GM12878 (cell line): ENCODE measurements at regions not wholly inside any gene's neighbourhood (a gene's known extent, or its start where the extent isn't known, plus 50 kb on each side); places are given as distances from the start of the nearest gene placed in this dataset.

ENCODE experiments used
- ATAC-seq: fragments of 200-7000 bp; cut with Tn5 transposase; 3 replicates; pipeline ENCODE4 v1.9.1; 2020; ENCODE audit warnings: mild to moderate bottlenecking, moderate library complexity
- BruUV-seq: library from RNA; stranded (reverse); fragments of 400-500 nt; replicated peaks from 2 replicates; lab custom pipeline; 2021; lab: Mats Ljungman, UMichigan
- CTCF ChIA-PET: fragments of 300-600 bp; sonication (Branson Sonifier 250); formaldehyde crosslinking; extraction: SDS; loops from one replicate; lab custom pipeline; 2021; ENCODE audit warnings: inconsistent platforms; lab: Yijun Ruan, JAX
- POLR2A ChIA-PET: fragments of 350-600 bp; formaldehyde crosslinking; extraction: SDS; loops from one replicate; lab custom pipeline; 2021; ENCODE audit warnings: inconsistent platforms; lab: Charles Lee
- RAD21 ChIA-PET: fragments of 300-600 bp; sonication (Branson Sonifier 250); formaldehyde crosslinking; loops from one replicate; lab custom pipeline; 2023; ENCODE audit warnings: antibody characterized with exemption; ENCODE audit not compliant: unreplicated experiment; lab: Charles Lee
- SMC1A ChIA-PET: fragments of 300-600 bp; sonication (Branson Sonifier 250); formaldehyde crosslinking; loops from one replicate; lab custom pipeline; 2023; ENCODE audit not compliant: unreplicated experiment, uncharacterized antibody; lab: Charles Lee
- DNase-seq: peaks from one replicate; pipeline ENCODE4 v3.0.0-alpha.2; 2011; ENCODE audit warnings: low read depth, low spot score
- FAIRE-seq: peaks from 3 replicates; lab custom pipeline; 2011; peaks lifted over from hg19 to GRCh38; lab: Jason Lieb, UNC
- H2AFZ ChIP-seq: 2 replicates; pipeline ENCODE4 v1.6.0; 2011; ENCODE audit warnings: low read depth, low read length, control low read depth; ENCODE audit not compliant: control insufficient read depth
- H3K27ac ChIP-seq: 2 replicates; pipeline ENCODE4 v1.5.1; 2011; ENCODE audit warnings: control low read depth; ENCODE audit not compliant: control insufficient read depth, insufficient read depth
- H3K27me3 ChIP-seq, 2 experiments: replicated peaks in 1 of 2; 2 replicates each; pipeline versions ENCODE4 v1.6.0 to v1.6.1; 2011; ENCODE audit warnings: low read length in 1 of 2; ENCODE audit not compliant: control insufficient read depth in 2 of 2, insufficient read depth in 2 of 2
- H3K36me3 ChIP-seq, 2 experiments: 2 replicates each; pipeline ENCODE4 v1.5.1; 2011; ENCODE audit warnings: low read length in 1 of 2; ENCODE audit not compliant: control insufficient read depth in 2 of 2, insufficient read depth in 2 of 2
- H3K4me1 ChIP-seq: 2 replicates; pipeline ENCODE4 v1.6.1; 2011; ENCODE audit warnings: mild to moderate bottlenecking, low read length, moderate library complexity, mixed read lengths; ENCODE audit not compliant: control insufficient read depth, insufficient read depth
- H3K4me2 ChIP-seq: 2 replicates; pipeline ENCODE4 v1.6.0; 2011; ENCODE audit warnings: control low read depth; ENCODE audit not compliant: control insufficient read depth, insufficient read depth
- H3K4me3 ChIP-seq: fragments of 200-600 bp; sonication (generic); 2 replicates; pipeline ENCODE4 v1.5.1; 2016
- H3K79me2 ChIP-seq: 2 replicates; pipeline ENCODE4 v1.6.0; 2011; ENCODE audit warnings: low read length; ENCODE audit not compliant: control insufficient read depth, insufficient read depth
- H3K9ac ChIP-seq: 2 replicates; pipeline ENCODE4 v1.8.0; 2011; ENCODE audit warnings: low read length, control low read depth, mixed read lengths; ENCODE audit not compliant: control insufficient read depth, insufficient read depth
- H3K9me3 ChIP-seq: replicated peaks from 3 replicates; pipeline ENCODE4 v1.5.1; 2011; ENCODE audit warnings: mild to moderate bottlenecking, low read length; ENCODE audit not compliant: control insufficient read depth, insufficient read depth
- H4K20me1 ChIP-seq: 2 replicates; pipeline ENCODE4 v1.6.0; 2011; ENCODE audit not compliant: control insufficient read depth, insufficient read depth
- JUND ChIP-seq: IDR thresholded peaks from 2 replicates; pipeline ENCODE4 v1.6.1; 2012; ENCODE audit warnings: low read depth, mild to moderate bottlenecking, low read length, improper control_type of control experiment, moderate library complexity
- MLLT1 ChIP-seq: fragments of 450-650 bp; IDR thresholded peaks from 2 replicates; pipeline ENCODE4 v1.6.1; 2016; ENCODE audit warnings: mild to moderate bottlenecking
- NR2F1 ChIP-seq: fragments of 450-650 bp; conservative IDR thresholded peaks from 2 replicates; pipeline ENCODE4 v1.6.1; 2017; ENCODE audit warnings: mild to moderate bottlenecking
- PBX3 ChIP-seq: IDR thresholded peaks from 2 replicates; pipeline ENCODE4 v1.6.1; 2011; ENCODE audit warnings: mild to moderate bottlenecking, low read depth, low read length, moderate library complexity; ENCODE audit not compliant: insufficient replicate concordance
- RELA ChIP-seq: fragments of 450-650 bp; IDR thresholded peaks from 2 replicates; pipeline ENCODE4 v1.8.0; 2014; ENCODE audit warnings: borderline replicate concordance; ENCODE audit not compliant: partially characterized antibody
- ZNF687 ChIP-seq: fragments of 450-650 bp; IDR thresholded peaks from 2 replicates; pipeline ENCODE4 v1.6.1; 2017; ENCODE audit warnings: mild to moderate bottlenecking, moderate library complexity
- WGBS: methylation state at CpG from one replicate; pipeline ENCODE4 v1.1.6; 2016; ENCODE audit warnings: low lambda C conversion rate; ENCODE audit not compliant: insufficient replicate concordance, insufficient coverage; ENCODE audit errors: missing lambda C conversion rate; 5-methylcytosine and 5-hydroxymethylcytosine counted together
- in situ Hi-C: fragments of 300-500 bp; cut with MboI; formaldehyde crosslinking; loops from 9 replicates; pipeline ENCODE4 v1.14.3; 2018; ENCODE audit warnings: mixed read lengths
- intact Hi-C: fragments of 100-400 bp; cut with micrococcal nuclease; formaldehyde crosslinking; loops from one replicate; pipeline ENCODE4 v1.14.2; 2022; ENCODE audit not compliant: unreplicated experiment

GRCh38 chr15:59845942-59846499, 156.9 kb upstream of the BNIP2 start:
- Histone ChIP-seq H3K9me3 (no peaks in the 10 kb centered on the region), H3K36me3 (no peaks in the 10 kb centered on the region)
- WGBS: 42% methylated on average over 10 of the region's 10 CpGs
- no peak for DNase-seq
- SMC1A ChIA-PET: no interaction called here
- TF ChIP-seq PBX3 (no peak), NR2F1 (no peak), RELA (no peak), MLLT1 (no peak), JUND (no peak), ZNF687 (no peak)
- TF ChIP-seq, all 136 proteins: peak for 0
- Histone ChIP-seq H3K9ac (no peak overlapping the region), H4K20me1 (no peaks in the 10 kb centered on the region), H3K4me1 (no peaks in the 10 kb centered on the region), H3K4me2 (no peak overlapping the region), H3K4me3 (no peak overlapping the region), H2AFZ (no peak overlapping the region), H3K79me2 (no peaks in the 10 kb centered on the region), H3K27ac (no peak overlapping the region), H3K27me3 (peaks cover 0 to 7% of the 10 kb centered on the region in 2 experiments; a peak in 2 of 4 replicates)
- in situ Hi-C loops: no loop called here
- ATAC-seq (no peak), FAIRE-seq (no peak)
- intact Hi-C loops: no loop called here
- POLR2A ChIA-PET: no interaction called here
- RAD21 ChIA-PET: no interaction called here
- BruUV-seq: no TSS peak
- CTCF ChIA-PET: no interaction called here
